ENCODE measurements at regions not wholly inside any gene's neighbourhood (a gene's known extent, or its start where the extent isn't known, plus 50 kb on each side); places are given as distances from the start of the nearest gene placed in this dataset.
"Not testable (repeated sequence)": the region's sequence is repeated elsewhere in the genome, so short reads cannot be mapped to it uniquely, and the experiment has no call there.

- H3K27me3 ChIP-seq: no peaks in the 10 kb centered on the region
- TF ChIP-seq CTCF (IDR thresholded peaks at IDR 0.05) (no peak), POLR2AphosphoS5 (IDR thresholded peaks at IDR 0.05) (no peak), EP300 (IDR thresholded peaks at IDR 0.05) (no peak), POLR2A (IDR thresholded peaks at IDR 0.05) (no peak)
- no peak overlapping the region for H3K27ac ChIP-seq
- no peak overlapping the region for H3K4me3 ChIP-seq
- no peak for ATAC-seq
- H3K36me3 ChIP-seq: no peaks in the 10 kb centered on the region
- WGBS, 2 donors (ENCODE audit: low coverage in 1 of 2): 56 to 62% methylated on average over 2 to 3 of the region's 3 CpGs
- H3K4me1 ChIP-seq: no peaks in the 10 kb centered on the region
- H3K9me3 ChIP-seq: peaks cover 0 to 6% (median 0%) of the 10 kb centered on the region in 3 donors
These were observed 311.1 kb downstream of the INHBA start for GRCh38 chr7:41391818-41392217.

- H3K4me3 ChIP-seq, H3K36me3 ChIP-seq, ATAC-seq, H3K27ac ChIP-seq, H3K27me3 ChIP-seq, H3K9me3 ChIP-seq, H3K4me1 ChIP-seq: not testable (repeated sequence)
- 49 to 75% methylated on average over 3 of the region's 3 CpGs for WGBS, 2 donors (ENCODE audit: low coverage in 1 of 2)
These were observed 314.0 kb downstream of the INHBA start for GRCh38 chr7:41388933-41389332.

GRCh38 chr7:41385996-41386395 lies 316.9 kb downstream of the INHBA start:
- ATAC-seq: no peak
- TF ChIP-seq POLR2A (IDR thresholded peaks at IDR 0.05) (no peak), CTCF (IDR thresholded peaks at IDR 0.05) (no peak), POLR2AphosphoS5 (IDR thresholded peaks at IDR 0.05) (no peak), EP300 (IDR thresholded peaks at IDR 0.05) (no peak)
- WGBS, 2 donors (ENCODE audit: low coverage in 1 of 2): 60 to 64% methylated on average over 1 of the region's 1 CpG
- Histone ChIP-seq H3K9me3 (no peaks in the 10 kb centered on the region), H3K36me3 (no peaks in the 10 kb centered on the region), H3K4me3 (no peak overlapping the region), H3K27ac (no peak overlapping the region), H3K27me3 (no peaks in the 10 kb centered on the region), H3K4me1 (no peaks in the 10 kb centered on the region)

- TF ChIP-seq POLR2A (IDR thresholded peaks at IDR 0.05) (no peak), CTCF (IDR thresholded peaks at IDR 0.05) (no peak), EP300 (IDR thresholded peaks at IDR 0.05) (no peak), POLR2AphosphoS5 (IDR thresholded peaks at IDR 0.05) (no peak)
- no peak for ATAC-seq
- H3K9me3 ChIP-seq: no peaks in the 10 kb centered on the region
- H3K36me3 ChIP-seq: no peaks in the 10 kb centered on the region
- 87 to 91% methylated on average over 12 of the region's 12 CpGs for WGBS, 2 donors (ENCODE audit: low coverage in 1 of 2)
- no peaks in the 10 kb centered on the region for H3K27me3 ChIP-seq
- no peak overlapping the region for H3K27ac ChIP-seq
- no peaks in the 10 kb centered on the region for H3K4me1 ChIP-seq
- no peak overlapping the region for H3K4me3 ChIP-seq
These were observed 318.5 kb downstream of the INHBA start for GRCh38 chr7:41384418-41384817.

GRCh38 chr7:41383596-41383995 lies 319.3 kb downstream of the INHBA start:
- TF ChIP-seq EP300 (IDR thresholded peaks at IDR 0.05): no peak
- 67% methylated on average over 1 to 3 of the region's 3 CpGs for WGBS, 2 donors (ENCODE audit: low coverage in 1 of 2)
- Histone ChIP-seq H3K4me1 (no peaks in the 10 kb centered on the region), H3K36me3 (no peaks in the 10 kb centered on the region), H3K9me3 (no peaks in the 10 kb centered on the region), H3K27me3 (no peaks in the 10 kb centered on the region), H3K4me3 (no peak overlapping the region), H3K27ac (no peak overlapping the region)
- no peak for ATAC-seq

- no peak for TF ChIP-seq CTCF (IDR thresholded peaks at IDR 0.05)
- TF ChIP-seq EP300 (IDR thresholded peaks at IDR 0.05): no peak
- TF ChIP-seq POLR2AphosphoS5 (IDR thresholded peaks at IDR 0.05): no peak
- no peak for TF ChIP-seq POLR2A (IDR thresholded peaks at IDR 0.05)
- H3K9me3 ChIP-seq: no peaks in the 10 kb centered on the region
- ATAC-seq: no peak
- no peak overlapping the region for H3K4me3 ChIP-seq
- H3K27me3 ChIP-seq: no peaks in the 10 kb centered on the region
- no peaks in the 10 kb centered on the region for H3K36me3 ChIP-seq
- H3K4me1 ChIP-seq: no peaks in the 10 kb centered on the region
- no peak overlapping the region for H3K27ac ChIP-seq
- WGBS, 2 donors (ENCODE audit: low coverage in 1 of 2): 67 to 74% methylated on average over 2 of the region's 2 CpGs
These were observed 324.7 kb downstream of the INHBA start for GRCh38 chr7:41378156-41378555.
